ENCODE measurements at regions not wholly inside any gene's neighbourhood (a gene's known extent, or its start where the extent isn't known, plus 50 kb on each side); places are given as distances from the start of the nearest gene placed in this dataset.

GRCh38 chr18:56028514-56028913, 440.5 kb upstream of the TCF4 start:
- Histone ChIP-seq H3K4me2 (ENCODE audit: insufficient read depth, low read length) (peak overlapping the region; percentile 12), H4K20me1 (ENCODE audit: insufficient read depth, low read length) (no peaks in the 10 kb centered on the region), H3K4me3 (ENCODE audit: insufficient read depth, low read length) (no peak overlapping the region), H3K27ac (ENCODE audit: low read depth, low read length) (no peak overlapping the region), H3K36me3 (ENCODE audit: insufficient read depth, low read length) (no peaks in the 10 kb centered on the region), H3K9me3 (ENCODE audit: low read depth, low read length) (no peaks in the 10 kb centered on the region), H3K27me3 (ENCODE audit: insufficient read depth, low read length) (no peaks in the 10 kb centered on the region), H3K79me2 (ENCODE audit: insufficient read depth, low read length) (no peaks in the 10 kb centered on the region), H2AFZ (ENCODE audit: low read length) (no peak overlapping the region), H3K4me1 (ENCODE audit: insufficient read depth, low read length) (peaks cover 6% of the 10 kb centered on the region)
- peak; percentile 55 for DNase-seq (ENCODE audit: insufficient read length, low spot score, missing footprints)
- TF ChIP-seq CTCF (IDR thresholded peaks at IDR 0.05; ENCODE audit: extremely low read depth, low read depth, low read length), result no peak

- no peaks in the 10 kb centered on the region for H3K36me3 ChIP-seq (ENCODE audit: insufficient read depth, low read length)
- H3K9me3 ChIP-seq (ENCODE audit: low read depth, low read length), result no peaks in the 10 kb centered on the region
- H3K4me2 ChIP-seq (ENCODE audit: insufficient read depth, low read length), result no peak overlapping the region
- no peak overlapping the region for H3K4me3 ChIP-seq (ENCODE audit: insufficient read depth, low read length)
- no peak for DNase-seq (ENCODE audit: insufficient read length, low spot score, missing footprints)
- no peaks in the 10 kb centered on the region for H3K79me2 ChIP-seq (ENCODE audit: insufficient read depth, low read length)
- no peak overlapping the region for H2AFZ ChIP-seq (ENCODE audit: low read length)
- H4K20me1 ChIP-seq (ENCODE audit: insufficient read depth, low read length), result no peaks in the 10 kb centered on the region
- TF ChIP-seq CTCF (IDR thresholded peaks at IDR 0.05; ENCODE audit: extremely low read depth, low read depth, low read length), result no peak
- H3K27ac ChIP-seq (ENCODE audit: low read depth, low read length), result no peak overlapping the region
- no peaks in the 10 kb centered on the region for H3K27me3 ChIP-seq (ENCODE audit: insufficient read depth, low read length)
- H3K4me1 ChIP-seq (ENCODE audit: insufficient read depth, low read length), result peaks cover 6% of the 10 kb centered on the region
These were observed 438.5 kb upstream of the TCF4 start for GRCh38 chr18:56026509-56026908.

GRCh38 chr18:56021809-56022195, 433.8 kb upstream of the TCF4 start:
- TF ChIP-seq CTCF (IDR thresholded peaks at IDR 0.05; ENCODE audit: extremely low read depth, low read depth, low read length), result no peak
- H3K27me3 ChIP-seq (ENCODE audit: insufficient read depth, low read length), result no peaks in the 10 kb centered on the region
- H3K27ac ChIP-seq (ENCODE audit: low read depth, low read length), result no peak overlapping the region
- H3K9me3 ChIP-seq (ENCODE audit: low read depth, low read length), result no peaks in the 10 kb centered on the region
- no peak overlapping the region for H2AFZ ChIP-seq (ENCODE audit: low read length)
- H3K4me1 ChIP-seq (ENCODE audit: insufficient read depth, low read length), result no peaks in the 10 kb centered on the region
- no peaks in the 10 kb centered on the region for H3K36me3 ChIP-seq (ENCODE audit: insufficient read depth, low read length)
- no peaks in the 10 kb centered on the region for H4K20me1 ChIP-seq (ENCODE audit: insufficient read depth, low read length)
- no peak for DNase-seq (ENCODE audit: insufficient read length, low spot score, missing footprints)
- H3K79me2 ChIP-seq (ENCODE audit: insufficient read depth, low read length), result no peaks in the 10 kb centered on the region
- H3K4me2 ChIP-seq (ENCODE audit: insufficient read depth, low read length), result no peak overlapping the region
- H3K4me3 ChIP-seq (ENCODE audit: insufficient read depth, low read length), result no peak overlapping the region

- Histone ChIP-seq H2AFZ (ENCODE audit: low read length) (no peak overlapping the region), H3K4me3 (ENCODE audit: insufficient read depth, low read length) (no peak overlapping the region), H3K4me2 (ENCODE audit: insufficient read depth, low read length) (no peak overlapping the region), H3K27ac (ENCODE audit: low read depth, low read length) (no peak overlapping the region), H3K4me1 (ENCODE audit: insufficient read depth, low read length) (no peaks in the 10 kb centered on the region), H3K27me3 (ENCODE audit: insufficient read depth, low read length) (no peaks in the 10 kb centered on the region), H3K9me3 (ENCODE audit: low read depth, low read length) (no peaks in the 10 kb centered on the region), H3K36me3 (ENCODE audit: insufficient read depth, low read length) (no peaks in the 10 kb centered on the region), H3K79me2 (ENCODE audit: insufficient read depth, low read length) (no peaks in the 10 kb centered on the region), H4K20me1 (ENCODE audit: insufficient read depth, low read length) (no peaks in the 10 kb centered on the region)
- no peak for DNase-seq (ENCODE audit: insufficient read length, low spot score, missing footprints)
- TF ChIP-seq CTCF (IDR thresholded peaks at IDR 0.05; ENCODE audit: extremely low read depth, low read depth, low read length), result no peak
These were observed 433.3 kb upstream of the TCF4 start for GRCh38 chr18:56021136-56021808.

All from osteoblast (primary cell).